DMS79 treated with DMSO at 0.1 percent for 48 hours (cell line): ENCODE measurements at regions not wholly inside any gene's neighbourhood (a gene's known extent, or its start where the extent isn't known, plus 50 kb on each side); places are given as distances from the start of the nearest gene placed in this dataset.
"Not testable (repeated sequence)": the region's sequence is repeated elsewhere in the genome, so short reads cannot be mapped to it uniquely, and the experiment has no call there.

Source experiments
- DNase-seq: peaks from one replicate; lab custom pipeline; 2025; lab: John Stamatoyannopoulos, UW

GRCh38 chr1:230556453-230556852 lies 85.8 kb upstream of the COG2 start:
- DNase-seq, result no peak

GRCh38 chr1:230555814-230556213 lies 86.5 kb upstream of the COG2 start:
- no peak for DNase-seq

- no peak for DNase-seq
Observed at GRCh38 chr1:230552880-230553279, 89.4 kb upstream of the COG2 start.

GRCh38 chr1:230550945-230551344 lies 91.3 kb upstream of the COG2 start:
- DNase-seq, result not testable (repeated sequence)

GRCh38 chr1:230550428-230550827 lies 91.9 kb upstream of the COG2 start:
- no peak for DNase-seq

GRCh38 chr1:230549625-230550024 lies 92.7 kb upstream of the COG2 start:
- DNase-seq, result no peak

- DNase-seq, result peak; percentile 85
Observed at GRCh38 chr1:230548997-230549396, 93.3 kb upstream of the COG2 start.

- DNase-seq, result peak; percentile 77
Observed at GRCh38 chr1:230548357-230548756, 93.9 kb upstream of the COG2 start.

- DNase-seq, result no peak
Observed at GRCh38 chr1:230545181-230545580, 97.1 kb upstream of the COG2 start.

GRCh38 chr1:230544758-230545157 lies 97.5 kb upstream of the COG2 start:
- DNase-seq, result no peak

GRCh38 chr1:230543085-230543484 lies 99.2 kb upstream of the COG2 start:
- DNase-seq, result no peak

GRCh38 chr1:230542681-230543080 lies 99.6 kb upstream of the COG2 start:
- no peak for DNase-seq

- no peak for DNase-seq
Observed at GRCh38 chr1:230542054-230542453, 100.2 kb upstream of the COG2 start.

- no peak for DNase-seq
Observed at GRCh38 chr1:230541306-230541705, 101.0 kb upstream of the COG2 start.

GRCh38 chr1:230540421-230541155 lies 101.7 kb upstream of the COG2 start:
- no peak for DNase-seq

- DNase-seq, result no peak
Observed at GRCh38 chr1:230537456-230537855, 104.8 kb upstream of the COG2 start.

GRCh38 chr1:230536641-230537155 lies 105.6 kb upstream of the COG2 start:
- no peak for DNase-seq

GRCh38 chr1:230534224-230534623 lies 108.1 kb upstream of the COG2 start:
- no peak for DNase-seq

GRCh38 chr1:230531103-230531502 lies 105.0 kb upstream of the PGBD5 start:
- no peak for DNase-seq

- DNase-seq, result no peak
Observed at GRCh38 chr1:230519246-230519645, 93.1 kb upstream of the PGBD5 start.

GRCh38 chr1:230518511-230518910 lies 92.4 kb upstream of the PGBD5 start:
- no peak for DNase-seq

GRCh38 chr1:230517786-230518185 lies 91.7 kb upstream of the PGBD5 start:
- DNase-seq, result no peak

GRCh38 chr1:230517326-230517725 lies 91.2 kb upstream of the PGBD5 start:
- no peak for DNase-seq

- no peak for DNase-seq
Observed at GRCh38 chr1:230516889-230517288, 90.8 kb upstream of the PGBD5 start.
